ENCODE measurements at regions not wholly inside any gene's neighbourhood (a gene's known extent, or its start where the extent isn't known, plus 50 kb on each side); places are given as distances from the start of the nearest gene placed in this dataset.

DNA sequence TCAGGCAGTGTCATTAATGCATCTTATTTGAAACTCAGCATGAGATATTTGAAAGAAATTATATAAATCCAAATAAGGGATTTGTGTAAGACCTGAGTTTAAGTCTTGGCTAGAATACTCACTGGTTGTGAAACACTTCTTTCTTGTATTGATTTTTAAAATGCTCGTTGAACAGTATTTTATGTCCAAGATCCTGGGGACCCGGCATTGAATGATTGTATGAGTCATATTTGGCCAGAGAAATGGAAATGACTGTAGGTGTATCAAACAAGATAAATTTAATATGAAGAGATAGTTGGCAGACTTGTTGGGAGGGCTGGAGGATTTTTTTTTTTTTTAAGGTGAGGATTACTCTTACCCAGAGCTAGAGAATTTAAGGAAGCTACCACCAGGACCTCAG lies 606.1 kb upstream of the CPEB2 start:
- Histone ChIP-seq H3K4me3 (ENCODE audit: extremely low read depth in 1 of 4, insufficient read depth in 2 of 4, low read depth in 3 of 4, low read length in 4 of 4) (no peak overlapping the region), H3K18ac (ENCODE audit: extremely low read depth, low read length) (no peak overlapping the region), H4K91ac (replicated peaks; ENCODE audit: insufficient read length, low read length) (no peak overlapping the region), H3K9ac (replicated peaks in 1 of 4; ENCODE audit: extremely low read depth in 1 of 4, low read depth in 3 of 4, low read length in 3 of 4) (no peak overlapping the region), H3K4ac (replicated peaks; ENCODE audit: insufficient read length, low read depth, low read length) (no peak overlapping the region), H2AFZ (ENCODE audit: low read length) (no peak overlapping the region), H2AK5ac (ENCODE audit: low read depth, low read length) (no peak overlapping the region), H3K9me3 (ENCODE audit: insufficient read depth in 2 of 2, low read depth in 1 of 2, low read length in 1 of 2) (no peaks in the 10 kb centered on the region), H3K23ac (ENCODE audit: insufficient read length) (no peak overlapping the region), H4K8ac (ENCODE audit: extremely low read depth, insufficient read depth, low read length) (no peak overlapping the region), H3K36me3 (ENCODE audit: control insufficient read depth in 2 of 4, insufficient read depth in 4 of 4, low read length in 3 of 4) (no peaks in the 10 kb centered on the region), H3K4me2 (ENCODE audit: insufficient read depth in 1 of 2, low read depth in 2 of 2, low read length in 2 of 2) (no peak overlapping the region), H3K79me2 (ENCODE audit: control insufficient read depth in 1 of 2, insufficient read depth in 2 of 2, low read length in 2 of 2) (no peaks in the 10 kb centered on the region), H3K79me1 (ENCODE audit: low read depth, low read length) (no peaks in the 10 kb centered on the region), H2BK15ac (ENCODE audit: low read length) (no peak overlapping the region), H3K27ac (ENCODE audit: low read depth, low read length) (no peak overlapping the region), H4K20me1 (replicated peaks in 1 of 2; ENCODE audit: control insufficient read depth in 1 of 2, insufficient read depth in 2 of 2, low read length in 2 of 2) (no peaks in the 10 kb centered on the region), H2BK120ac (replicated peaks; ENCODE audit: low read depth, low read length) (no peak overlapping the region), H2BK5ac (ENCODE audit: low read depth, low read length) (no peak overlapping the region), H3K23me2 (ENCODE audit: low read depth, low read length) (no peaks in the 10 kb centered on the region), H2BK12ac (ENCODE audit: low read depth, low read length) (no peak overlapping the region), H3K56ac (replicated peaks; ENCODE audit: insufficient read length, low read depth, low read length) (no peak overlapping the region), H3K27me3 (replicated peaks in 1 of 4; ENCODE audit: control insufficient read depth in 3 of 4, extremely low read depth in 1 of 4, insufficient read depth in 3 of 4, low read length in 3 of 4) (no peaks in the 10 kb centered on the region), H3K14ac (ENCODE audit: insufficient read length) (no peak overlapping the region), H2BK20ac (ENCODE audit: low read length) (no peak overlapping the region), H3K4me1 (replicated peaks in 1 of 4; ENCODE audit: control insufficient read depth in 3 of 4, insufficient read depth in 4 of 4, low read length in 3 of 4) (no peaks in the 10 kb centered on the region; a peak in 1 of 7 replicates), H4K5ac (ENCODE audit: insufficient read length, low read depth, low read length) (no peak overlapping the region)
- DNase-seq (ENCODE audit: low read depth in 1 of 2, low spot score in 2 of 2) (no peak), FAIRE-seq (no peak)
- POLR2A ChIA-PET (ENCODE audit: partially characterized antibody): interaction anchor here (0.5 to 0.6 kb wide), 2 partner anchors 14 to 918 kb away, joined by 3 read pairs; no protein-coding TSS in a partner anchor
- WGBS, 2 experiments (ENCODE audit: extremely low coverage in 1 of 2, insufficient coverage in 1 of 2, insufficient read length in 1 of 2, insufficient replicate concordance in 2 of 2, low coverage in 1 of 2, low lambda C conversion rate in 2 of 2, missing lambda C conversion rate in 1 of 2): 86% methylated on average over 2 of the region's 2 CpGs; no CpG with 5 or more reads in 1 of the 2 experiments
- CTCF ChIA-PET (ENCODE audit: partially characterized antibody): no interaction called here
- TF ChIP-seq EZH2 (IDR thresholded peaks at IDR 0.05; ENCODE audit: low read depth, low read length, severe bottlenecking) (no peak), TBP (IDR thresholded peaks at IDR 0.05; ENCODE audit: low read depth, low read length) (no peak), CTBP2 (IDR thresholded peaks at IDR 0.05; ENCODE audit: borderline replicate concordance, insufficient read depth, insufficient read length, low read length) (no peak), CEBPB (IDR thresholded peaks at IDR 0.05; ENCODE audit: low read depth, low read length) (no peak), JUN (IDR thresholded peaks at IDR 0.05; ENCODE audit: low read depth, low read length) (no peak), POLR2AphosphoS5 (IDR thresholded peaks at IDR 0.05; ENCODE audit: low read depth, low read length) (no peak), GABPA (IDR thresholded peaks at IDR 0.05; ENCODE audit: borderline replicate concordance, insufficient read depth, low read length) (no peak), BACH1 (IDR thresholded peaks at IDR 0.05; ENCODE audit: low read length) (no peak), KDM1A (IDR thresholded peaks at IDR 0.05; ENCODE audit: borderline replicate concordance, low read length) (no peak)
- TF ChIP-seq, protein P1, sequence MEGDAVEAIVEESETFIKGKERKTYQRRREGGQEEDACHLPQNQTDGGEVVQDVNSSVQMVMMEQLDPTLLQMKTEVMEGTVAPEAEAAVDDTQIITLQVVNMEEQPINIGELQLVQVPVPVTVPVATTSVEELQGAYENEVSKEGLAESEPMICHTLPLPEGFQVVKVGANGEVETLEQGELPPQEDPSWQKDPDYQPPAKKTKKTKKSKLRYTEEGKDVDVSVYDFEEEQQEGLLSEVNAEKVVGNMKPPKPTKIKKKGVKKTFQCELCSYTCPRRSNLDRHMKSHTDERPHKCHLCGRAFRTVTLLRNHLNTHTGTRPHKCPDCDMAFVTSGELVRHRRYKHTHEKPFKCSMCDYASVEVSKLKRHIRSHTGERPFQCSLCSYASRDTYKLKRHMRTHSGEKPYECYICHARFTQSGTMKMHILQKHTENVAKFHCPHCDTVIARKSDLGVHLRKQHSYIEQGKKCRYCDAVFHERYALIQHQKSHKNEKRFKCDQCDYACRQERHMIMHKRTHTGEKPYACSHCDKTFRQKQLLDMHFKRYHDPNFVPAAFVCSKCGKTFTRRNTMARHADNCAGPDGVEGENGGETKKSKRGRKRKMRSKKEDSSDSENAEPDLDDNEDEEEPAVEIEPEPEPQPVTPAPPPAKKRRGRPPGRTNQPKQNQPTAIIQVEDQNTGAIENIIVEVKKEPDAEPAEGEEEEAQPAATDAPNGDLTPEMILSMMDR (IDR thresholded peaks at IDR 0.05; ENCODE audit: control extremely low read depth in 1 of 3, insufficient read depth in 1 of 3, low read depth in 1 of 3, low read length in 3 of 3): no peak
- TF ChIP-seq, protein P2, sequence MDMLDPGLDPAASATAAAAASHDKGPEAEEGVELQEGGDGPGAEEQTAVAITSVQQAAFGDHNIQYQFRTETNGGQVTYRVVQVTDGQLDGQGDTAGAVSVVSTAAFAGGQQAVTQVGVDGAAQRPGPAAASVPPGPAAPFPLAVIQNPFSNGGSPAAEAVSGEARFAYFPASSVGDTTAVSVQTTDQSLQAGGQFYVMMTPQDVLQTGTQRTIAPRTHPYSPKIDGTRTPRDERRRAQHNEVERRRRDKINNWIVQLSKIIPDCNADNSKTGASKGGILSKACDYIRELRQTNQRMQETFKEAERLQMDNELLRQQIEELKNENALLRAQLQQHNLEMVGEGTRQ (IDR thresholded peaks at IDR 0.05; ENCODE audit: low read length): no peak

All from H1 (cell line).